Stimulated activated naive CD4-positive, alpha-beta T cell treated with Interleukin-2 at 50 U/mL for 16 hours (primary cell): ENCODE measurements at regions not wholly inside any gene's neighbourhood (a gene's known extent, or its start where the extent isn't known, plus 50 kb on each side); places are given as distances from the start of the nearest gene placed in this dataset.

Source experiments
- DNase-seq: peaks from one replicate; lab custom pipeline; 2025; lab: John Stamatoyannopoulos, UW

- peak; percentile 61 for DNase-seq
Measured at GRCh38 chr9:109950710-109951443, 170.9 kb downstream of the PALM2AKAP2 start.

GRCh38 chr9:109953300-109953699, 173.3 kb downstream of the PALM2AKAP2 start:
- DNase-seq = no peak

- no peak for DNase-seq
Measured at GRCh38 chr9:109953813-109954497, 174.0 kb downstream of the PALM2AKAP2 start.

- no peak for DNase-seq
Measured at GRCh38 chr9:109956717-109957440, 176.9 kb downstream of the PALM2AKAP2 start.

- no peak for DNase-seq
Measured at GRCh38 chr9:109959679-109960078, 179.7 kb downstream of the PALM2AKAP2 start.

GRCh38 chr9:109961626-109962025, 181.6 kb downstream of the PALM2AKAP2 start:
- DNase-seq = no peak

GRCh38 chr9:109962215-109962614, 182.2 kb downstream of the PALM2AKAP2 start:
- no peak for DNase-seq

- DNase-seq = no peak
Measured at GRCh38 chr9:109963079-109963478, 183.1 kb downstream of the PALM2AKAP2 start.

GRCh38 chr9:109966643-109967368, 186.8 kb downstream of the PALM2AKAP2 start:
- no peak for DNase-seq

- no peak for DNase-seq
Measured at GRCh38 chr9:109967651-109968642, 187.9 kb downstream of the PALM2AKAP2 start.

- no peak for DNase-seq
Measured at GRCh38 chr9:109969011-109969410, 189.0 kb downstream of the PALM2AKAP2 start.

- DNase-seq = no peak
Measured at GRCh38 chr9:109969573-109970237, 189.7 kb downstream of the PALM2AKAP2 start.

- DNase-seq = no peak
Measured at GRCh38 chr9:109971226-109971625, 191.2 kb downstream of the PALM2AKAP2 start.

GRCh38 chr9:109972026-109972882, 192.3 kb downstream of the PALM2AKAP2 start:
- no peak for DNase-seq

- no peak for DNase-seq
Measured at GRCh38 chr9:109973336-109973735, 193.3 kb downstream of the PALM2AKAP2 start.

GRCh38 chr9:109974143-109974917, 194.3 kb downstream of the PALM2AKAP2 start:
- DNase-seq = peak; percentile 69

- DNase-seq = no peak
Measured at GRCh38 chr9:109974918-109975276, 194.9 kb downstream of the PALM2AKAP2 start.

GRCh38 chr9:109975574-109976295, 195.7 kb downstream of the PALM2AKAP2 start:
- DNase-seq = no peak
